ENCODE measurements at regions not wholly inside any gene's neighbourhood (a gene's known extent, or its start where the extent isn't known, plus 50 kb on each side); places are given as distances from the start of the nearest gene placed in this dataset.

- Histone ChIP-seq H3K4me3 (ENCODE audit: low read depth in 1 of 2, low read length in 2 of 2) (no peak overlapping the region), H3K9me3 (ENCODE audit: control insufficient read depth in 1 of 2, low read length in 2 of 2) (no peaks in the 10 kb centered on the region), H3K27me3 (ENCODE audit: low read depth, low read length) (no peaks in the 10 kb centered on the region), H3K27ac (ENCODE audit: low read length) (no peak overlapping the region), H3K36me3 (ENCODE audit: control insufficient read depth in 1 of 2, insufficient read depth in 2 of 2, low read length in 2 of 2) (no peaks in the 10 kb centered on the region), H3K4me1 (ENCODE audit: control insufficient read depth in 1 of 2, insufficient read depth in 2 of 2, low read length in 2 of 2) (no peaks in the 10 kb centered on the region)
Observed at GRCh38 chr6:147054158-147054557, 150.1 kb upstream of the STXBP5 start.

GRCh38 chr6:147054871-147055270 is 149.3 kb upstream of the STXBP5 start:
- Histone ChIP-seq H3K27ac (ENCODE audit: low read length) (no peak overlapping the region), H3K27me3 (ENCODE audit: low read depth, low read length) (no peaks in the 10 kb centered on the region), H3K36me3 (ENCODE audit: control insufficient read depth in 1 of 2, insufficient read depth in 2 of 2, low read length in 2 of 2) (no peaks in the 10 kb centered on the region), H3K4me1 (ENCODE audit: control insufficient read depth in 1 of 2, insufficient read depth in 2 of 2, low read length in 2 of 2) (no peaks in the 10 kb centered on the region), H3K4me3 (ENCODE audit: low read depth in 1 of 2, low read length in 2 of 2) (no peak overlapping the region), H3K9me3 (ENCODE audit: control insufficient read depth in 1 of 2, low read length in 2 of 2) (no peaks in the 10 kb centered on the region)

GRCh38 chr6:147055821-147056392 is 148.3 kb upstream of the STXBP5 start:
- Histone ChIP-seq H3K9me3 (ENCODE audit: control insufficient read depth in 1 of 2, low read length in 2 of 2) (no peaks in the 10 kb centered on the region), H3K27ac (ENCODE audit: low read length) (no peak overlapping the region), H3K4me1 (ENCODE audit: control insufficient read depth in 1 of 2, insufficient read depth in 2 of 2, low read length in 2 of 2) (no peaks in the 10 kb centered on the region)

GRCh38 chr6:147057188-147057587 is 147.0 kb upstream of the STXBP5 start:
- H3K36me3 ChIP-seq (ENCODE audit: control insufficient read depth in 1 of 2, insufficient read depth in 2 of 2, low read length in 2 of 2), result no peaks in the 10 kb centered on the region
- H3K4me1 ChIP-seq (ENCODE audit: control insufficient read depth in 1 of 2, insufficient read depth in 2 of 2, low read length in 2 of 2), result no peaks in the 10 kb centered on the region
- no peak overlapping the region for H3K27ac ChIP-seq (ENCODE audit: low read length)
- no peak overlapping the region for H3K4me3 ChIP-seq (ENCODE audit: low read depth in 1 of 2, low read length in 2 of 2)
- H3K27me3 ChIP-seq (ENCODE audit: low read depth, low read length), result no peaks in the 10 kb centered on the region
- H3K9me3 ChIP-seq (ENCODE audit: control insufficient read depth in 1 of 2, low read length in 2 of 2), result no peaks in the 10 kb centered on the region

More at GRCh38 chr6:147055821-147056392, 148.3 kb upstream of the STXBP5 start:
- no peak overlapping the region for H3K4me3 ChIP-seq (ENCODE audit: low read depth in 1 of 2, low read length in 2 of 2)
- no peaks in the 10 kb centered on the region for H3K27me3 ChIP-seq (ENCODE audit: low read depth, low read length)
- no peaks in the 10 kb centered on the region for H3K36me3 ChIP-seq (ENCODE audit: control insufficient read depth in 1 of 2, insufficient read depth in 2 of 2, low read length in 2 of 2)

GRCh38 chr6:147057705-147058342 is 146.4 kb upstream of the STXBP5 start:
- H3K4me3 ChIP-seq (ENCODE audit: low read depth in 1 of 2, low read length in 2 of 2), result no peak overlapping the region
- H3K27me3 ChIP-seq (ENCODE audit: low read depth, low read length), result no peaks in the 10 kb centered on the region
- no peaks in the 10 kb centered on the region for H3K4me1 ChIP-seq (ENCODE audit: control insufficient read depth in 1 of 2, insufficient read depth in 2 of 2, low read length in 2 of 2)
- no peak overlapping the region for H3K27ac ChIP-seq (ENCODE audit: low read length)
- H3K9me3 ChIP-seq (ENCODE audit: control insufficient read depth in 1 of 2, low read length in 2 of 2), result no peaks in the 10 kb centered on the region
- no peaks in the 10 kb centered on the region for H3K36me3 ChIP-seq (ENCODE audit: control insufficient read depth in 1 of 2, insufficient read depth in 2 of 2, low read length in 2 of 2)

GRCh38 chr6:147058786-147059385 is 145.3 kb upstream of the STXBP5 start:
- Histone ChIP-seq H3K9me3 (ENCODE audit: control insufficient read depth in 1 of 2, low read length in 2 of 2) (no peaks in the 10 kb centered on the region), H3K27me3 (ENCODE audit: low read depth, low read length) (no peaks in the 10 kb centered on the region), H3K36me3 (ENCODE audit: control insufficient read depth in 1 of 2, insufficient read depth in 2 of 2, low read length in 2 of 2) (no peaks in the 10 kb centered on the region), H3K4me1 (ENCODE audit: control insufficient read depth in 1 of 2, insufficient read depth in 2 of 2, low read length in 2 of 2) (no peaks in the 10 kb centered on the region), H3K27ac (ENCODE audit: low read length) (no peak overlapping the region), H3K4me3 (ENCODE audit: low read depth in 1 of 2, low read length in 2 of 2) (no peak overlapping the region)

GRCh38 chr6:147060636-147061035 is 143.6 kb upstream of the STXBP5 start:
- Histone ChIP-seq H3K27me3 (ENCODE audit: low read depth, low read length) (no peaks in the 10 kb centered on the region), H3K4me1 (ENCODE audit: control insufficient read depth in 1 of 2, insufficient read depth in 2 of 2, low read length in 2 of 2) (no peaks in the 10 kb centered on the region), H3K4me3 (ENCODE audit: low read depth in 1 of 2, low read length in 2 of 2) (no peak overlapping the region), H3K9me3 (ENCODE audit: control insufficient read depth in 1 of 2, low read length in 2 of 2) (no peaks in the 10 kb centered on the region), H3K36me3 (ENCODE audit: control insufficient read depth in 1 of 2, insufficient read depth in 2 of 2, low read length in 2 of 2) (no peaks in the 10 kb centered on the region), H3K27ac (ENCODE audit: low read length) (no peak overlapping the region)

GRCh38 chr6:147061252-147061651 is 143.0 kb upstream of the STXBP5 start:
- H3K27me3 ChIP-seq (ENCODE audit: low read depth, low read length), result no peaks in the 10 kb centered on the region
- no peaks in the 10 kb centered on the region for H3K36me3 ChIP-seq (ENCODE audit: control insufficient read depth in 1 of 2, insufficient read depth in 2 of 2, low read length in 2 of 2)
- H3K9me3 ChIP-seq (ENCODE audit: control insufficient read depth in 1 of 2, low read length in 2 of 2), result no peaks in the 10 kb centered on the region
- H3K4me1 ChIP-seq (ENCODE audit: control insufficient read depth in 1 of 2, insufficient read depth in 2 of 2, low read length in 2 of 2), result no peaks in the 10 kb centered on the region
- no peak overlapping the region for H3K4me3 ChIP-seq (ENCODE audit: low read depth in 1 of 2, low read length in 2 of 2)
- H3K27ac ChIP-seq (ENCODE audit: low read length), result no peak overlapping the region

GRCh38 chr6:147063469-147064031 is 140.7 kb upstream of the STXBP5 start:
- H3K4me1 ChIP-seq (ENCODE audit: control insufficient read depth in 1 of 2, insufficient read depth in 2 of 2, low read length in 2 of 2), result no peaks in the 10 kb centered on the region
- H3K27me3 ChIP-seq (ENCODE audit: low read depth, low read length), result no peaks in the 10 kb centered on the region
- H3K4me3 ChIP-seq (ENCODE audit: low read depth in 1 of 2, low read length in 2 of 2), result no peak overlapping the region
- H3K9me3 ChIP-seq (ENCODE audit: control insufficient read depth in 1 of 2, low read length in 2 of 2), result no peaks in the 10 kb centered on the region
- no peaks in the 10 kb centered on the region for H3K36me3 ChIP-seq (ENCODE audit: control insufficient read depth in 1 of 2, insufficient read depth in 2 of 2, low read length in 2 of 2)
- H3K27ac ChIP-seq (ENCODE audit: low read length), result no peak overlapping the region

- no peak overlapping the region for H3K4me3 ChIP-seq (ENCODE audit: low read depth in 1 of 2, low read length in 2 of 2)
- H3K36me3 ChIP-seq (ENCODE audit: control insufficient read depth in 1 of 2, insufficient read depth in 2 of 2, low read length in 2 of 2), result no peaks in the 10 kb centered on the region
- no peaks in the 10 kb centered on the region for H3K9me3 ChIP-seq (ENCODE audit: control insufficient read depth in 1 of 2, low read length in 2 of 2)
- H3K27me3 ChIP-seq (ENCODE audit: low read depth, low read length), result no peaks in the 10 kb centered on the region
- no peak overlapping the region for H3K27ac ChIP-seq (ENCODE audit: low read length)
- H3K4me1 ChIP-seq (ENCODE audit: control insufficient read depth in 1 of 2, insufficient read depth in 2 of 2, low read length in 2 of 2), result no peaks in the 10 kb centered on the region
Observed at GRCh38 chr6:147065786-147066185, 138.4 kb upstream of the STXBP5 start.

- H3K4me1 ChIP-seq (ENCODE audit: control insufficient read depth in 1 of 2, insufficient read depth in 2 of 2, low read length in 2 of 2), result no peaks in the 10 kb centered on the region
- H3K27me3 ChIP-seq (ENCODE audit: low read depth, low read length), result no peaks in the 10 kb centered on the region
- H3K27ac ChIP-seq (ENCODE audit: low read length), result no peak overlapping the region
- H3K9me3 ChIP-seq (ENCODE audit: control insufficient read depth in 1 of 2, low read length in 2 of 2), result no peaks in the 10 kb centered on the region
- no peaks in the 10 kb centered on the region for H3K36me3 ChIP-seq (ENCODE audit: control insufficient read depth in 1 of 2, insufficient read depth in 2 of 2, low read length in 2 of 2)
- no peak overlapping the region for H3K4me3 ChIP-seq (ENCODE audit: low read depth in 1 of 2, low read length in 2 of 2)
Observed at GRCh38 chr6:147067184-147067583, 137.0 kb upstream of the STXBP5 start.
